Neural progenitor cell (in vitro differentiated cells): ENCODE measurements at regions not wholly inside any gene's neighbourhood (a gene's known extent, or its start where the extent isn't known, plus 50 kb on each side); places are given as distances from the start of the nearest gene placed in this dataset.

ENCODE experiments used
- CTCF ChIP-seq: fragments of 200-600 bp; sonication (generic); IDR thresholded peaks from 2 replicates; pipeline ENCODE4 v1.5.1; 2017; ENCODE audit warnings: antibody characterized with exemption, mild to moderate bottlenecking
- EZH2phosphoT487 ChIP-seq: fragments of 200-600 bp; sonication (generic); IDR thresholded peaks from 2 replicates; pipeline ENCODE4 v1.6.1; 2017; ENCODE audit warnings: antibody characterized with exemption

DNA sequence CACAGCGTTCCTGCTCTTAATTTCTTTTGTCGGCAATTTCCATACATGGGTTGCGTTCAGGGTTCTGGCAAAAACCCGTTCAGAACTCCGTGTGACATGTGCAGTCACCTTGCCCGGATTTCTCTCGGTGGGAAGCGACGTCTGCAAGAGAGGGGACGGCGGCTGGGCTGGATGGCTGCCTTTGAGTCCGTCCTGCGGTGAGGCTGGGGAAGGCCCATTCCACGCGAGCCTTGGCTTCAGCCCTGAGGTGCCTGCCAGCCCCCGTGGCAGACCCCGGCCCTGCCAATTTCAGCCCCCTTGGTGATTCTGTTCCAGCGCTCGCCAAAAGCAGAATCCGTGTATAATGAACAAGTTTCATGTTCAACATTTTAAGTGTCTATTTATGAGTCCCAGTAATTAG, 72.6 kb upstream of the TSHZ3 start:
- TF ChIP-seq EZH2phosphoT487 (no peak), CTCF (no peak)
